ENCODE measurements at regions not wholly inside any gene's neighbourhood (a gene's known extent, or its start where the extent isn't known, plus 50 kb on each side); places are given as distances from the start of the nearest gene placed in this dataset.

- DNase-seq (no peak), ATAC-seq (no peak)
- Histone ChIP-seq H3K27ac (ENCODE audit: low read length) (no peak overlapping the region), H3K4me3 (ENCODE audit: low read length) (no peak overlapping the region), H3K9me3 (ENCODE audit: control insufficient read depth, low read length) (no peaks in the 10 kb centered on the region), H3K4me1 (ENCODE audit: control insufficient read depth, insufficient read depth, low read length) (peaks cover 2% of the 10 kb centered on the region), H3K27me3 (ENCODE audit: control insufficient read depth, insufficient read depth) (no peaks in the 10 kb centered on the region)
- WGBS: 90% methylated on average over 4 of the region's 4 CpGs
- intact Hi-C loops (cut with DNase I): no loop called here
Observed at GRCh38 chr6:142700032-142700431, 244.9 kb downstream of the HIVEP2 start.

GRCh38 chr6:142700671-142701312 lies 244.2 kb downstream of the HIVEP2 start:
- WGBS: 73% methylated on average over 7 of the region's 7 CpGs
- Histone ChIP-seq H3K27me3 (ENCODE audit: control insufficient read depth, insufficient read depth) (no peaks in the 10 kb centered on the region), H3K9me3 (ENCODE audit: control insufficient read depth, low read length) (no peaks in the 10 kb centered on the region), H3K4me1 (ENCODE audit: control insufficient read depth, insufficient read depth, low read length) (peaks cover 2% of the 10 kb centered on the region), H3K4me3 (ENCODE audit: low read length) (no peak overlapping the region), H3K27ac (ENCODE audit: low read length) (no peak overlapping the region)
- intact Hi-C loops (cut with DNase I): no loop called here
- DNase-seq: no peak
- no peak for ATAC-seq
